HCT116 (cell line): ENCODE measurements at regions not wholly inside any gene's neighbourhood (a gene's known extent, or its start where the extent isn't known, plus 50 kb on each side); places are given as distances from the start of the nearest gene placed in this dataset.

Experiments
- CEBPB ChIP-seq: IDR thresholded peaks from 2 replicates; pipeline ENCODE4 v1.6.1; 2012; ENCODE audit warnings: low read depth
- CTCF ChIP-seq, 3 experiments: fragments of 200-600 bp in 1 of 3; sonication (generic) in 1 of 3; IDR thresholded peaks in 2 of 3; conservative IDR thresholded peaks in 1 of 3; 2 replicates each; pipeline ENCODE4 v1.5.1; 2012 to 2017; ENCODE audit warnings: low read depth in 2 of 3, low read length in 2 of 3, antibody characterized with exemption in 1 of 3, borderline replicate concordance in 1 of 3, control low read depth in 1 of 3, mild to moderate bottlenecking in 1 of 3, mixed read lengths in 1 of 3, mixed run types in 1 of 3, moderate library complexity in 1 of 3; ENCODE audit not compliant: insufficient read depth in 1 of 3
- EZH2 ChIP-seq: fragments of 200-600 bp; sonication (generic); IDR thresholded peaks from 2 replicates; pipeline ENCODE4 v1.6.1; 2017; ENCODE audit warnings: antibody characterized with exemption, mixed run types
- EZH2phosphoT487 ChIP-seq: fragments of 200-600 bp; IDR thresholded peaks from 2 replicates; pipeline ENCODE4 v1.6.1; 2018; ENCODE audit warnings: antibody characterized with exemption, borderline replicate concordance
- POLR2A ChIP-seq: IDR thresholded peaks from 2 replicates; pipeline ENCODE4 v1.7.0; 2011; ENCODE audit warnings: borderline replicate concordance; ENCODE audit not compliant: insufficient read depth, insufficient read length; ENCODE audit errors: extremely low read depth
- TF ChIP-seq, protein P1 (sequence below): IDR thresholded peaks from 2 replicates; pipeline ENCODE4 v1.6.1; 2012

- TF ChIP-seq CTCF (IDR thresholded peaks at IDR 0.05 in 2 of 3, conservative IDR thresholded peaks at IDR 0.05 in 1 of 3; ENCODE audit: borderline replicate concordance in 1 of 3, insufficient read depth in 1 of 3, low read depth in 2 of 3, low read length in 2 of 3) (no peak), EZH2 (no peak), CEBPB (no peak), POLR2A (no peak), EZH2phosphoT487 (no peak)
- TF ChIP-seq, protein P1, sequence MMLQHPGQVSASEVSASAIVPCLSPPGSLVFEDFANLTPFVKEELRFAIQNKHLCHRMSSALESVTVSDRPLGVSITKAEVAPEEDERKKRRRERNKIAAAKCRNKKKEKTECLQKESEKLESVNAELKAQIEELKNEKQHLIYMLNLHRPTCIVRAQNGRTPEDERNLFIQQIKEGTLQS = no peak
Observed at GRCh38 chr14:83269583-83269982, 1735.9 kb upstream of the SEL1L start.
